ENCODE measurements at regions not wholly inside any gene's neighbourhood (a gene's known extent, or its start where the extent isn't known, plus 50 kb on each side); places are given as distances from the start of the nearest gene placed in this dataset.

DNA sequence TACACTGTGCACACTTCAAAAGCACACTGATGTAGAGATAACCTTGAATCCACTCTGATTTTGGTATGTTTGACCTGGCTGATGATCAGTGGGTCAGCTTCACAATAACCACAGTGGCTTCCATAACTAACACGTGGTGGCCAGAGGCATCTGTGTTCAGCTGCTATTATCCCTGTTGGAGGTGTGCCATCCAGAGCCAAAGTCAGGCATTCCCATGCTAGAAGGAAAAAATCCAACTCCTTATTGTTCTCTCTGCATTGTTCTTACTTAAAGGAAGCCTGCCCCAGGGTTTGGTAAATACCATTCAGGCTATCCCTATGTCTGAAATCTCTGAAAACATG is 127.3 kb upstream of the MON1B start:
- TF ChIP-seq, protein P1, sequence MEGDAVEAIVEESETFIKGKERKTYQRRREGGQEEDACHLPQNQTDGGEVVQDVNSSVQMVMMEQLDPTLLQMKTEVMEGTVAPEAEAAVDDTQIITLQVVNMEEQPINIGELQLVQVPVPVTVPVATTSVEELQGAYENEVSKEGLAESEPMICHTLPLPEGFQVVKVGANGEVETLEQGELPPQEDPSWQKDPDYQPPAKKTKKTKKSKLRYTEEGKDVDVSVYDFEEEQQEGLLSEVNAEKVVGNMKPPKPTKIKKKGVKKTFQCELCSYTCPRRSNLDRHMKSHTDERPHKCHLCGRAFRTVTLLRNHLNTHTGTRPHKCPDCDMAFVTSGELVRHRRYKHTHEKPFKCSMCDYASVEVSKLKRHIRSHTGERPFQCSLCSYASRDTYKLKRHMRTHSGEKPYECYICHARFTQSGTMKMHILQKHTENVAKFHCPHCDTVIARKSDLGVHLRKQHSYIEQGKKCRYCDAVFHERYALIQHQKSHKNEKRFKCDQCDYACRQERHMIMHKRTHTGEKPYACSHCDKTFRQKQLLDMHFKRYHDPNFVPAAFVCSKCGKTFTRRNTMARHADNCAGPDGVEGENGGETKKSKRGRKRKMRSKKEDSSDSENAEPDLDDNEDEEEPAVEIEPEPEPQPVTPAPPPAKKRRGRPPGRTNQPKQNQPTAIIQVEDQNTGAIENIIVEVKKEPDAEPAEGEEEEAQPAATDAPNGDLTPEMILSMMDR (IDR thresholded peaks at IDR 0.05; ENCODE audit: insufficient read depth, low read length, poor library complexity, severe bottlenecking): no peak
- no peak for TF ChIP-seq EZH2phosphoT487 (conservative IDR thresholded peaks at IDR 0.05; ENCODE audit: low read length)

Data from SU-DHL-6 (cell line).